ENCODE measurements at regions not wholly inside any gene's neighbourhood (a gene's known extent, or its start where the extent isn't known, plus 50 kb on each side); places are given as distances from the start of the nearest gene placed in this dataset.
"Not testable (repeated sequence)": the region's sequence is repeated elsewhere in the genome, so short reads cannot be mapped to it uniquely, and the experiment has no call there.

DNA sequence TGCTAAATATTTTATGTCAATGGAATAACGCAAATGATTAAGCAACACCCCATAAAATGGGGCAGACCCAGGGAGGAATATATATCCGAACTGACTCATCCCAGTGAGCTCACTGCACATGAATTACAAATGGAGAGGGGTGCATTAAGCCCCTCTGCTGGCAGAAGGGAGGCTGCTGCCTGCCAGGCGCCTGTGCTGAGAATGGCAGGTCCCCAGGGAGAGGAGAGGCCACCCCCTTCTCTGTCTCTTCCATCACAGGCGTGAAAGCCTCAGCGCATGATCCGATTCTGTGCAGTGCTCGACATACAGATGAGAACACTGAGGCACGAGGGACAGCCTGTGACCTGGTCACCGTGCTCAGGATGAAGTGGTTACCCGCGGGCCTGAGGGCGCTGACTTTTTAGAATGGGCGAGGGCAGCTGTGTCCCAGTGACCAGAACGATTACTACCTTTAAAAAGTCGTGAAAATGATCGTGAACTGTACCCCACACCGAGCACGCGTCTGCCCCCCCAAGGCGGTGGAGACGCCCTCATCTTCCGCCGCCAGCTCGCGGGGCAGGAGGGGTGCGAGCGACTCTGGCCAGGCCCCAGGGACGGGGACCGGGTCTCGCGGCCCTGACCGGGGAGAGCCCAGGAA lies 229.7 kb upstream of the FRG2C start:
- H3K9me3 Mint-ChIP-seq (ENCODE audit: insufficient read depth); CTCF ChIA-PET; H3K4me1 ChIP-seq (ENCODE audit: control insufficient read depth in 2 of 2, insufficient read depth in 2 of 2, low read length in 2 of 2); H3K79me2 ChIP-seq (ENCODE audit: control insufficient read depth, insufficient read depth, low read length); H3K9me3 ChIP-seq (ENCODE audit: control extremely low read depth in 1 of 3, control insufficient read depth in 2 of 3, insufficient read depth in 1 of 3, low read length in 2 of 3); ATAC-seq (ENCODE audit: low read depth); H3K27me3 Mint-ChIP-seq; POLR2A ChIA-PET; intact Hi-C loops (cut with micrococcal nuclease); H4K20me1 ChIP-seq (ENCODE audit: control insufficient read depth, insufficient read depth, low read length, poor library complexity, severe bottlenecking); H3K36me3 ChIP-seq (replicated peaks in 1 of 2; ENCODE audit: control extremely low read depth in 1 of 2, control insufficient read depth in 1 of 2, extremely low read depth in 1 of 2, insufficient read depth in 2 of 2, low read length in 1 of 2); H3K27me3 ChIP-seq (replicated peaks in 1 of 4; ENCODE audit: control extremely low read depth in 1 of 4, control insufficient read depth in 3 of 4, insufficient read depth in 4 of 4, low read length in 3 of 4): not testable (repeated sequence)
- Mint-ChIP-seq H3K4me3 (peak overlapping the region; percentile 100), H3K27ac (peak overlapping the region; percentile 85), H3K4me1 (peaks cover 11% of the 10 kb centered on the region)
- DNase-seq = peak; percentile 62
- H3K4me2 ChIP-seq (replicated peaks; ENCODE audit: low read depth, low read length, poor library complexity, severe bottlenecking) = peak overlapping the region; percentile 68
- WGBS (ENCODE audit: insufficient coverage) = under 1% methylated on average over 29 of the region's 32 CpGs
- H3K27ac ChIP-seq (ENCODE audit: low read length in 2 of 2) = peak overlapping the region; percentile 11 to 86
- H3K4me3 ChIP-seq (ENCODE audit: control extremely low read depth in 1 of 5, extremely low read depth in 1 of 5, insufficient read depth in 1 of 5, low read depth in 2 of 5, low read length in 4 of 5) = peak overlapping the region in 4 of 5 experiments; percentile 65 to 87 (median 72)
- peak overlapping the region; percentile 96 for H2AFZ ChIP-seq (ENCODE audit: insufficient read depth, low read depth, low read length, poor library complexity, severe bottlenecking)
- H3K9ac ChIP-seq (ENCODE audit: low read length) = peak overlapping the region; percentile 81

DNA sequence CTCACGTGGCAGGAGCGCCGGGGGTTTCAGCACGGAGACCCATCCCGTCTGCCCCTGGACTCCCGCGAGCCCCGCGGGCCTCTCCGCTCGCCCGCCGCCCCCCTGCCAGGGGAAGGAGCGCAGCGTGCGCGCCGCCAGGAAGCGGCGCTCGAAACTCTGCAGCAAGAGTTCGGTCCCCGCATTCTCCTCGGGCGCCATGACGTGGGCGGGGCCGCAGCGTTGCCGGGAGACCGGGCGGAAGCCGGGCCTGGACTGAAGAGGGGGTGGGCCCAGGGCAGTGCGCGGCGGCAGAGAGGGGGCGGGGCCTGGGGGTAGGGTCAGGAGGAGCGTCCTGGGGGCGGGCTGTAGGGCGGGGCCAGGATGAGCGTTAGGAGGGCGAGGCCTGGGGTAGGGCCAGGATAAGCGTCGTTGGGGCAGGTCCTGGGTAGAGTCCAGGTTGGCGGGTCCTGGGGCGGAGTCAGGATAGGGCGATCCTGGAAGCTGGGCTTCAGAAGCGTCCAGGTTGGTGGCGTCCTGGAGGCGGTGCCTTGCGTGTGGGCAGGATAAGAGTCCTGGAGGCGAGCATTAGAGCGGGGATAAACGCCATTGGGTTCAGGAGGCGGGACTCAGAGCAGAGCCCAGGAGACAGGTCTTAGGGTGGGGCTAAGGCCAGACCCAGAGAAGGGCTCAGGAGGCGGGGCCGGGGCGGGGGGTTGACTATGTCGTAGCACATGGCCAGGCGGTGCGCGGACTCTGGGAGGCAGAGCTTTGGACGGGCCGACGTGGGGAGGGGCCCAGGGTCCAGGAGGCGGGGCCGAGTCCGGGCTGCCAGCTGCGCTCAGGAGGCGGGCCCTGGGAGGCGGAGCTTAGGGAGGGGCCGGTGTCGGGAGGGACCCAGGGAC lies 229.0 kb upstream of the FRG2C start:
- Histone ChIP-seq H2AFZ (ENCODE audit: insufficient read depth, low read depth, low read length, poor library complexity, severe bottlenecking) (peak overlapping the region; percentile 96), H3K4me2 (replicated peaks; ENCODE audit: low read depth, low read length, poor library complexity, severe bottlenecking) (peak overlapping the region; percentile 68), H3K27ac (ENCODE audit: low read length in 2 of 2) (peak overlapping the region; percentile 86), H3K9ac (ENCODE audit: low read length) (peak overlapping the region; percentile 81), H3K4me3 (ENCODE audit: control extremely low read depth in 1 of 5, extremely low read depth in 1 of 5, insufficient read depth in 1 of 5, low read depth in 2 of 5, low read length in 4 of 5) (peak overlapping the region in 4 of 5 experiments; percentile 65 to 87 (median 72))
- H3K79me2 ChIP-seq (ENCODE audit: control insufficient read depth, insufficient read depth, low read length); H3K36me3 ChIP-seq (replicated peaks in 1 of 2; ENCODE audit: control extremely low read depth in 1 of 2, control insufficient read depth in 1 of 2, extremely low read depth in 1 of 2, insufficient read depth in 2 of 2, low read length in 1 of 2); H3K9me3 Mint-ChIP-seq (ENCODE audit: insufficient read depth); H3K27me3 ChIP-seq (replicated peaks in 1 of 4; ENCODE audit: control extremely low read depth in 1 of 4, control insufficient read depth in 3 of 4, insufficient read depth in 4 of 4, low read length in 3 of 4); H3K27me3 Mint-ChIP-seq; intact Hi-C loops (cut with micrococcal nuclease); H3K9me3 ChIP-seq (ENCODE audit: control extremely low read depth in 1 of 3, control insufficient read depth in 2 of 3, insufficient read depth in 1 of 3, low read length in 2 of 3); CTCF ChIA-PET; POLR2A ChIA-PET; H4K20me1 ChIP-seq (ENCODE audit: control insufficient read depth, insufficient read depth, low read length, poor library complexity, severe bottlenecking); H3K4me1 ChIP-seq (ENCODE audit: control insufficient read depth in 2 of 2, insufficient read depth in 2 of 2, low read length in 2 of 2): not testable (repeated sequence)
- DNase-seq (peak; percentile 98), ATAC-seq (ENCODE audit: low read depth) (peak; percentile 100)
- under 1% methylated on average over 67 of the region's 73 CpGs for WGBS (ENCODE audit: insufficient coverage)
- Mint-ChIP-seq H3K4me3 (peak overlapping the region; percentile 100), H3K27ac (peak overlapping the region; percentile 100), H3K4me1 (peaks cover 11% of the 10 kb centered on the region)

DNA sequence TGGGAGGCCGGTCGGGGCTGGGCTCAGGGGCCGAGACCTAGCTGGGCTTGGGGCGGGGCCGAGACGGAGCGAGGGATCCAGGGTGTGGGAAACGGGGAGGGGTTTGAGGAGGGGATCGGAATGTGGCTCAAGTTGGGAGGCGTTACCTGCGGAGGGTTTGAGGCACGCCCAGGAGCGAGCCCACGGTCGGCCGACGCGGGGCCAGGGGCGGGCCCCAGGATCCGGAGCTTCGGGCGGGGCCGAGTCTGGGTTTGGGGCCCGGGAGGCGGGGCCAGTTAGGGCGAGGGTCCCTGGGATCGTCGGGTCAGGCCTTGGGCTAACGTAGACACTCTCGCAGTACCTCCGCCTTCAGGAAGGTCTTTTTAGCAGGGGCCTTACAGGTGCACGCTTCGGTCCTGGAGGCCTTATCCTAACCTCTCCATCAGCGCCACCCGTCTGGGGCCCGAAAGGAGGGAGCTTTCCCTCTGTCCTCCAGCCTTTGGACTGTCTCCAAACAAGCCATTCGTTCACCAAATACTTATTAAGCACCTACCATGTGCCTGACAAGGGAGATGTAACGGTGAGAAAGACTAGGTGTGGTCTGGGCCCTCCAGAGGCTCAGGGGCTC lies 228.2 kb upstream of the FRG2C start:
- H3K9me3 ChIP-seq (ENCODE audit: control extremely low read depth in 1 of 3, control insufficient read depth in 2 of 3, insufficient read depth in 1 of 3, low read length in 2 of 3); H4K20me1 ChIP-seq (ENCODE audit: control insufficient read depth, insufficient read depth, low read length, poor library complexity, severe bottlenecking); H3K27me3 Mint-ChIP-seq; H3K9me3 Mint-ChIP-seq (ENCODE audit: insufficient read depth); ATAC-seq (ENCODE audit: low read depth); CTCF ChIA-PET; POLR2A ChIA-PET; intact Hi-C loops (cut with micrococcal nuclease); H3K79me2 ChIP-seq (ENCODE audit: control insufficient read depth, insufficient read depth, low read length); H3K4me1 ChIP-seq (ENCODE audit: control insufficient read depth in 2 of 2, insufficient read depth in 2 of 2, low read length in 2 of 2); H3K36me3 ChIP-seq (replicated peaks in 1 of 2; ENCODE audit: control extremely low read depth in 1 of 2, control insufficient read depth in 1 of 2, extremely low read depth in 1 of 2, insufficient read depth in 2 of 2, low read length in 1 of 2); H3K27me3 ChIP-seq (replicated peaks in 1 of 4; ENCODE audit: control extremely low read depth in 1 of 4, control insufficient read depth in 3 of 4, insufficient read depth in 4 of 4, low read length in 3 of 4): not testable (repeated sequence)
- Mint-ChIP-seq H3K27ac (peak overlapping the region; percentile 100), H3K4me3 (peak overlapping the region; percentile 100), H3K4me1 (peaks cover 11% of the 10 kb centered on the region)
- WGBS (ENCODE audit: insufficient coverage) = 1% methylated on average over 26 of the region's 38 CpGs
- peak overlapping the region; percentile 86 for H3K27ac ChIP-seq (ENCODE audit: low read length in 2 of 2)
- H3K4me3 ChIP-seq (ENCODE audit: control extremely low read depth in 1 of 5, extremely low read depth in 1 of 5, insufficient read depth in 1 of 5, low read depth in 2 of 5, low read length in 4 of 5) = peak overlapping the region; percentile 11 to 87 (median 70)
- DNase-seq = peak; percentile 87
- peak overlapping the region; percentile 96 for H2AFZ ChIP-seq (ENCODE audit: insufficient read depth, low read depth, low read length, poor library complexity, severe bottlenecking)
- H3K4me2 ChIP-seq (replicated peaks; ENCODE audit: low read depth, low read length, poor library complexity, severe bottlenecking) = peak overlapping the region; percentile 68
- peak overlapping the region; percentile 81 for H3K9ac ChIP-seq (ENCODE audit: low read length)
